ENCODE measurements at regions not wholly inside any gene's neighbourhood (a gene's known extent, or its start where the extent isn't known, plus 50 kb on each side); places are given as distances from the start of the nearest gene placed in this dataset.

DNA sequence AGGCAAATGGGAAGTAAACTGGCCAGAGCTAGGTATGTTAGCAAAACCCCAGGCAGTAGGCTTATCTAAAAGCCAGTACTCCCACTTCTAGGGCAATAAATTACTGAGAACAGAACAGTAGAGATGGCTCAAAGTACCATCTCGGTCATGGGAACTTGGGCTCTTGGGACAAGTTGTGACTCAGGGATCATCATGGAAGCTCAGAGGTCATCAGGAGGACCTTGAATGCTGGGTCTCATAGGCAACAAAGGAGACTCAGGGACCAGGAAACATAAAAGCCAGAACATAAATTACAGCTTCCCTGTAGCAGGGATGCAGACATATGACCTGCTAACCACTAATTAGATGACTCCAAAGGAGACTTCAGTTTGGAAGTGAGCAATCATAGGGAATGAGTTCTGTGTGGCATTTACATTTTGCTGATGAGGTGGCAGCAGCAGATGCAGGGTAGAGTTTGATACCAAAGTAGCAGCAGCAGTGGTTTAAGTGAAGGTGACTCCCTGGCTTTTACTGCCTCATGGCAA is 97.6 kb upstream of the SCAF11 start:
- TF ChIP-seq, protein P1, sequence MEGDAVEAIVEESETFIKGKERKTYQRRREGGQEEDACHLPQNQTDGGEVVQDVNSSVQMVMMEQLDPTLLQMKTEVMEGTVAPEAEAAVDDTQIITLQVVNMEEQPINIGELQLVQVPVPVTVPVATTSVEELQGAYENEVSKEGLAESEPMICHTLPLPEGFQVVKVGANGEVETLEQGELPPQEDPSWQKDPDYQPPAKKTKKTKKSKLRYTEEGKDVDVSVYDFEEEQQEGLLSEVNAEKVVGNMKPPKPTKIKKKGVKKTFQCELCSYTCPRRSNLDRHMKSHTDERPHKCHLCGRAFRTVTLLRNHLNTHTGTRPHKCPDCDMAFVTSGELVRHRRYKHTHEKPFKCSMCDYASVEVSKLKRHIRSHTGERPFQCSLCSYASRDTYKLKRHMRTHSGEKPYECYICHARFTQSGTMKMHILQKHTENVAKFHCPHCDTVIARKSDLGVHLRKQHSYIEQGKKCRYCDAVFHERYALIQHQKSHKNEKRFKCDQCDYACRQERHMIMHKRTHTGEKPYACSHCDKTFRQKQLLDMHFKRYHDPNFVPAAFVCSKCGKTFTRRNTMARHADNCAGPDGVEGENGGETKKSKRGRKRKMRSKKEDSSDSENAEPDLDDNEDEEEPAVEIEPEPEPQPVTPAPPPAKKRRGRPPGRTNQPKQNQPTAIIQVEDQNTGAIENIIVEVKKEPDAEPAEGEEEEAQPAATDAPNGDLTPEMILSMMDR (conservative IDR thresholded peaks at IDR 0.05; ENCODE audit: low read depth, low read length) = no peak
- TF ChIP-seq POLR2A (IDR thresholded peaks at IDR 0.05; ENCODE audit: low read depth, low read length) (no peak), CHD1 (IDR thresholded peaks at IDR 0.05; ENCODE audit: low read depth, low read length) (no peak), BHLHE40 (IDR thresholded peaks at IDR 0.05; ENCODE audit: low read depth, low read length) (no peak), SMC3 (IDR thresholded peaks at IDR 0.05; ENCODE audit: low read depth, low read length) (no peak), RAD21 (IDR thresholded peaks at IDR 0.05; ENCODE audit: low read length) (no peak), RCOR1 (IDR thresholded peaks at IDR 0.05; ENCODE audit: insufficient replicate concordance, low read length) (no peak), MXI1 (IDR thresholded peaks at IDR 0.05; ENCODE audit: borderline replicate concordance, low read depth, low read length) (no peak)
